ENCODE measurements at regions not wholly inside any gene's neighbourhood (a gene's known extent, or its start where the extent isn't known, plus 50 kb on each side); places are given as distances from the start of the nearest gene placed in this dataset.

DNA sequence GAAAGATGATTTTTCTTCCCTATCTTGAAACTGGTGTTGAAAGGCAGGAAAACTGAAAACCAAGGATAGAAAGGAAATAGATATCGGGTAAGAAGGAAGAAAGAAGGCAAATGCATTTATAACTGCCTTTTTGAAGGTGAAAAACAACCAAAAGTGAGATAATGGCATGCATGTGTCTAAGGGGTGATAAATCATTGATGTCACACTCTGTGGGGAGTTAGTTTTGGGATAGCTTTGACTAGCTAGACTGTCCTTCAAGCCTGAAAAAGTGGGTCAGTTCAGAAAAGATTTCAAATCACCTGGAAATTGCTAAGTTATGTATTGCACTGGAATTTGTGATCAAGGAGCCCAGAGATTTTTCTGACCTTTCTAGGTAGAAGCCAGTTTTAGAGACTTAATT is 142.2 kb upstream of the UMPS start:
- no peak overlapping the region for H3K4me3 ChIP-seq (replicated peaks in 1 of 3; ENCODE audit: insufficient read depth in 1 of 3, low read depth in 1 of 3, low read length in 3 of 3)
- H3K9ac ChIP-seq (replicated peaks; ENCODE audit: extremely low read depth, insufficient read depth, low read length) = no peak overlapping the region
- no peaks in the 10 kb centered on the region for H3K79me2 ChIP-seq (ENCODE audit: control insufficient read depth, insufficient read depth, low read length)
- no peak overlapping the region for H3K4me2 ChIP-seq (ENCODE audit: insufficient read depth, low read length)
- peaks cover 25 to 28% of the 10 kb centered on the region in 2 experiments for H3K27me3 ChIP-seq (ENCODE audit: control insufficient read depth in 2 of 2, insufficient read depth in 2 of 2, low read length in 2 of 2)
- no peaks in the 10 kb centered on the region for H3K9me3 ChIP-seq (replicated peaks; ENCODE audit: control insufficient read depth, insufficient read depth, low read length)
- intact Hi-C loops (cut with micrococcal nuclease) = no loop called here
- no peak overlapping the region for H2AFZ ChIP-seq (ENCODE audit: low read depth, low read length)
- ChIA-PET POLR2A (no interaction called here), CTCF (no interaction called here)
- H4K20me1 ChIP-seq (replicated peaks; ENCODE audit: control insufficient read depth, extremely low read depth, insufficient read depth, low read length) = no peaks in the 10 kb centered on the region
- no peak overlapping the region for H3K27ac ChIP-seq (ENCODE audit: insufficient read depth, low read depth, low read length)
- no TSS peak for BruUV-seq (replicated peaks)
- TF ChIP-seq FOS (IDR thresholded peaks at IDR 0.05; ENCODE audit: borderline replicate concordance, insufficient read depth, low read length) = no peak
- TF ChIP-seq EZH2 (IDR thresholded peaks at IDR 0.05; ENCODE audit: borderline replicate concordance, low read depth, low read length, severe bottlenecking) = no peak
- TF ChIP-seq POLR2A (IDR thresholded peaks at IDR 0.05; ENCODE audit: low read depth, low read length) = no peak
- no peak for TF ChIP-seq POLR2AphosphoS5 (IDR thresholded peaks at IDR 0.05; ENCODE audit: insufficient read depth, low read depth, low read length)
- TF ChIP-seq MYC (IDR thresholded peaks at IDR 0.05; ENCODE audit: low read depth, low read length) = no peak
- TF ChIP-seq MAX (IDR thresholded peaks at IDR 0.05; ENCODE audit: insufficient read depth, insufficient read length) = no peak
- TF ChIP-seq CTCF (IDR thresholded peaks at IDR 0.05; ENCODE audit: extremely low read depth in 1 of 2, insufficient read depth in 1 of 2, low read depth in 1 of 2, low read length in 2 of 2) = no peak
- TF ChIP-seq GATA2 (IDR thresholded peaks at IDR 0.05; ENCODE audit: insufficient read depth, insufficient read length, low read depth, low read length) = no peak
- no peak for TF ChIP-seq JUN (IDR thresholded peaks at IDR 0.05; ENCODE audit: borderline replicate concordance, insufficient read depth, insufficient read length, low read depth)
- dilution Hi-C loops (cut with MboI; ENCODE audit: extremely low pct_ligation_motif_present, low sequenced_read_pairs) = no loop called here
- no peaks in the 10 kb centered on the region for H3K9me1 ChIP-seq (replicated peaks; ENCODE audit: control insufficient read depth, extremely low read depth, insufficient read depth, low read length)
- FAIRE-seq (no peak), DNase-seq (ENCODE audit: low read depth, low spot score) (no peak)
- H3K36me3 ChIP-seq (ENCODE audit: control insufficient read depth in 2 of 2, extremely low read depth in 1 of 2, insufficient read depth in 2 of 2, low read length in 2 of 2) = no peaks in the 10 kb centered on the region
- no peaks in the 10 kb centered on the region for H3K4me1 ChIP-seq (ENCODE audit: control insufficient read depth, extremely low read depth, insufficient read depth, low read length)
